Gastroesophageal sphincter (tissue), 3 donors: ENCODE measurements at regions not wholly inside any gene's neighbourhood (a gene's known extent, or its start where the extent isn't known, plus 50 kb on each side); places are given as distances from the start of the nearest gene placed in this dataset.

Experiments
- CTCF ChIP-seq, 4 experiments: fragments of 200-600 bp in 2 of 4; fragments of 450-650 bp in 2 of 4; sonication (generic) in 1 of 4; IDR thresholded peaks; one replicate each; pipeline ENCODE4 v1.5.1; 2017 to 2019; ENCODE audit warnings: antibody characterized with exemption in 4 of 4, mild to moderate bottlenecking in 2 of 4, moderate library complexity in 2 of 4
- EP300 ChIP-seq: sonication (generic); formaldehyde crosslinking; IDR thresholded peaks from one replicate; pipeline ENCODE4 v1.6.1; 2017; ENCODE audit warnings: antibody characterized with exemption, mild to moderate bottlenecking
- POLR2A ChIP-seq, 2 donors: fragments of 450-650 bp; IDR thresholded peaks; one replicate each; pipeline ENCODE4 v1.6.1; 2017; ENCODE audit warnings: antibody characterized with exemption in 2 of 2, mild to moderate bottlenecking in 2 of 2, moderate library complexity in 1 of 2
- POLR2AphosphoS5 ChIP-seq: sonication (generic); formaldehyde crosslinking; IDR thresholded peaks from one replicate; pipeline ENCODE4 v1.6.1; 2017; ENCODE audit warnings: antibody characterized with exemption

GRCh38 chr2:8243748-8244400 is 438.0 kb upstream of the ID2 start:
- TF ChIP-seq POLR2A (IDR thresholded peaks at IDR 0.05): no peak
- TF ChIP-seq CTCF (IDR thresholded peaks at IDR 0.05): no peak
- TF ChIP-seq POLR2AphosphoS5: no peak
- TF ChIP-seq EP300: no peak
